ENCODE measurements at regions not wholly inside any gene's neighbourhood (a gene's known extent, or its start where the extent isn't known, plus 50 kb on each side); places are given as distances from the start of the nearest gene placed in this dataset.

DNA sequence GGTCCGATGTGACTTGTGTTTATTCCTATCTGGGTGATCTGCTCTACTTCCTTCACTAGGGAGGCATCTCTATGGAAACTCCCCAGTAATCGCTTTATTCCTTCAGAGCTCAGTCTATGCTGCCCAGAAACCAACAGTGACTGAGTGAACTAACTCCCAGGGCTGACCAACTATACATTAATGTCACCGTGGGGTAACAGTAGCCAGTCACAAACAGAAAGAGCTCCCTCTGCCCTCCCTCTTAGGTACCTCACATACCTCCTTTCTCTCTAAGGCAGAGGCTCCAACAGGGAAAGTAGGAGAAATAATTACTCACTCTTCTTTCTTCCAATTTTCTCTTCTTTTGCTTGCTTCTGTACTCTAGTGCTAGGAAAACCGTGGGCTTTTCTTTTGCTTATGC lies 855.0 kb downstream of the REEP3 start:
- no peaks in the 10 kb centered on the region for H3K36me3 ChIP-seq
- H3K9me3 ChIP-seq: no peaks in the 10 kb centered on the region
- no peaks in the 10 kb centered on the region for H3K4me1 ChIP-seq (ENCODE audit: insufficient read depth)
- H3K27me3 ChIP-seq: no peaks in the 10 kb centered on the region
- no peak for DNase-seq
- intact Hi-C loops (cut with DNase I): no loop called here
- H3K4me3 ChIP-seq: no peak overlapping the region
- WGBS, 3 donors: 48 to 59% (median 53%) methylated on average over 4 of the region's 4 CpGs
- no peak overlapping the region for H3K27ac ChIP-seq
- TF ChIP-seq POLR2A (IDR thresholded peaks at IDR 0.05): no peak
- TF ChIP-seq, protein P1, sequence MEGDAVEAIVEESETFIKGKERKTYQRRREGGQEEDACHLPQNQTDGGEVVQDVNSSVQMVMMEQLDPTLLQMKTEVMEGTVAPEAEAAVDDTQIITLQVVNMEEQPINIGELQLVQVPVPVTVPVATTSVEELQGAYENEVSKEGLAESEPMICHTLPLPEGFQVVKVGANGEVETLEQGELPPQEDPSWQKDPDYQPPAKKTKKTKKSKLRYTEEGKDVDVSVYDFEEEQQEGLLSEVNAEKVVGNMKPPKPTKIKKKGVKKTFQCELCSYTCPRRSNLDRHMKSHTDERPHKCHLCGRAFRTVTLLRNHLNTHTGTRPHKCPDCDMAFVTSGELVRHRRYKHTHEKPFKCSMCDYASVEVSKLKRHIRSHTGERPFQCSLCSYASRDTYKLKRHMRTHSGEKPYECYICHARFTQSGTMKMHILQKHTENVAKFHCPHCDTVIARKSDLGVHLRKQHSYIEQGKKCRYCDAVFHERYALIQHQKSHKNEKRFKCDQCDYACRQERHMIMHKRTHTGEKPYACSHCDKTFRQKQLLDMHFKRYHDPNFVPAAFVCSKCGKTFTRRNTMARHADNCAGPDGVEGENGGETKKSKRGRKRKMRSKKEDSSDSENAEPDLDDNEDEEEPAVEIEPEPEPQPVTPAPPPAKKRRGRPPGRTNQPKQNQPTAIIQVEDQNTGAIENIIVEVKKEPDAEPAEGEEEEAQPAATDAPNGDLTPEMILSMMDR (IDR thresholded peaks at IDR 0.05): no peak

DNA sequence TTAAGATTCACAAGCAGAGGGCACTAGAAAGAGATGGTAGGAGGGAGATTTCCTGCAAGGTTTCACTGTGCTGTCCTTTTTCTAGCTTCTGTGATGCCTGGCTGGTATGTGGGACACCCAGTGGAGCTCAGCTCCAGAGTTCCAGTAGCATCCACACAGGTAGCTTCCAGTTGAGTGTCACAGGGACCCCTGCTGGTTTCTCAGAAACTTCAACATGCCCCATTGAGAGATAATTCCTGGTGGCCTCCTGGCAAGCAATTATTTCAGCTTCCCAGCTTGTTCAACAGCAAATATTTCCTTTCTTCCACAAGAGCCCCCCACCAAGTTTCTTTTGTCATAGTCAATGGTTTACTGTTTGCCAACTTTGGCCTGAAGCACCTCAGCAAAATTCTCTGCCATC lies 858.7 kb downstream of the REEP3 start:
- Histone ChIP-seq H3K27ac (no peak overlapping the region), H3K27me3 (no peaks in the 10 kb centered on the region), H3K9me3 (no peaks in the 10 kb centered on the region), H3K4me1 (ENCODE audit: insufficient read depth) (no peaks in the 10 kb centered on the region), H3K4me3 (no peak overlapping the region), H3K36me3 (no peaks in the 10 kb centered on the region)
- no peak for DNase-seq
- TF ChIP-seq EP300 (IDR thresholded peaks at IDR 0.05) (no peak), POLR2A (IDR thresholded peaks at IDR 0.05) (no peak)
- TF ChIP-seq, protein P1 (IDR thresholded peaks at IDR 0.05): no peak
- intact Hi-C loops (cut with DNase I): no loop called here

DNA sequence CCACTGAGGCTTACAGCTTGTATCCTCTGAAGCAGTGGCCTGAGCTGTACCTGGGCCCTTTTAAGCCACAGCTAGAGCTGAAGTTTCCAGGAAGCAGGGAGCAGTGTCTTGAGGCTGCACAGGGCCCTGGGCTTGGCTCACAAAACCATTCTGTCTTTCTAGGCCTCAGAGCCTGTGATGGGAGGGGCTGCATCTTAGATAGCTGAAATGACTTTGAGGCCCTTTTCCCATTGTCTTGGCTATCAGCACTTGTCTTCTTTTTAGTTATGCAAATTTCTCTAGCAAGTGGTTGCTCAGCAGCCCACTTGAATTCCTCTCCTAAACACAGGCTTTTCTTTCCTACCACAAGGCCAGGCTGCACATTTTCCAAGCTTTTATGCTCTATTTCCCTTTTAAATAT lies 864.2 kb downstream of the REEP3 start:
- Histone ChIP-seq H3K27me3 (no peaks in the 10 kb centered on the region), H3K27ac (no peak overlapping the region), H3K4me3 (no peak overlapping the region), H3K4me1 (ENCODE audit: insufficient read depth) (no peaks in the 10 kb centered on the region), H3K36me3 (no peaks in the 10 kb centered on the region), H3K9me3 (no peaks in the 10 kb centered on the region)
- TF ChIP-seq, protein P1 (IDR thresholded peaks at IDR 0.05): no peak
- TF ChIP-seq EP300 (IDR thresholded peaks at IDR 0.05) (no peak), POLR2A (IDR thresholded peaks at IDR 0.05) (no peak)
- no peak for DNase-seq
- intact Hi-C loops (cut with DNase I): no loop called here

DNA sequence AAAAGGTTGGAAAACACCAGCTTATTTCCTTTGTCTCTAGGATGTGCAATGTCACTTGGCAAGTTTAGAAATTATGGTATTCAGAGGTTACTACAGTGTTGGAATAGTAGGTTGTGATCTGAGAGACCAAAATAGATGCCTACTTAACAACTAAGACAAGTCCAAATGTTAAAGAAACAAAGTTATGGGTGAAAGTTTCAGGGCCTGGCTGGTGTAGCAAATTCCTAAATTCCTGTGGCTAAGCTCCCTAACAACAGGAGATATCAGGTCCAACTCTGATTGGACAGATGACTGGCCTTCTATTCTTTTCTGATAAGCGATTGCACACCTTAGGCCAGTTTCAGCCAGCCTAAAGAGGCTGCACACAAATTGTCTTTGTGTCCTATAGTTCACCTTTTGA lies 873.5 kb downstream of the REEP3 start:
- Histone ChIP-seq H3K4me1 (ENCODE audit: insufficient read depth) (no peaks in the 10 kb centered on the region), H3K27ac (no peak overlapping the region), H3K4me3 (no peak overlapping the region), H3K36me3 (no peaks in the 10 kb centered on the region), H3K27me3 (no peaks in the 10 kb centered on the region), H3K9me3 (no peaks in the 10 kb centered on the region)
- intact Hi-C loops (cut with DNase I): no loop called here
- TF ChIP-seq, protein P1 (IDR thresholded peaks at IDR 0.05): no peak
- TF ChIP-seq EP300 (IDR thresholded peaks at IDR 0.05) (no peak), POLR2A (IDR thresholded peaks at IDR 0.05) (no peak)
- no peak for DNase-seq
- 61 to 74% (median 64%) methylated on average over 1 of the region's 1 CpG for WGBS, 3 donors
